HG03469 (cell line): ENCODE measurements at regions not wholly inside any gene's neighbourhood (a gene's known extent, or its start where the extent isn't known, plus 50 kb on each side); places are given as distances from the start of the nearest gene placed in this dataset.
"Not testable (repeated sequence)": the region's sequence is repeated elsewhere in the genome, so short reads cannot be mapped to it uniquely, and the experiment has no call there.

Source experiments
- ATAC-seq: cut with Tn5 transposase; IDR thresholded peaks from one replicate; pipeline ENCODE4 v1.9.1; 2021; ENCODE audit warnings: mild to moderate bottlenecking, moderate library complexity, moderate number of reproducible peaks; ENCODE audit not compliant: unreplicated experiment

DNA sequence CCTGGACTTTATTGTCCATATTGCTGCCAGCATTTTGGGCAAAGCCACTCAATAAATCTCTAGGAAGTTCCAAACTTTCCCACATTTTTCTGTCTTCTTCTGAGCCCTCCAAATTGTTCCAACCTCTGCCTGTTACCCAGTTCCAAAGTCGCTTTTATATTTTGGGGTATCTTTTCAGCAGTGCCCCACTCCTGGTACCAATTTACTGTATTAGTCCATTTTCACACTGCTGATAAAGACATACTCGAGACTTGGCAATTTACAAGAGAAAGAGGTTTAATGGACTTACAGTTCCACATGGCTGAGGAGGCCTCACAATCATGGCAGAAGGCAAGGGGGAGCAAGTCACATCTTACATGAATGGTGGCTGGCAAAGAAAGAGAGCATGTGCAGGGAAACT lies 53.4 kb downstream of the AHSP start:
- ATAC-seq, result not testable (repeated sequence)

DNA sequence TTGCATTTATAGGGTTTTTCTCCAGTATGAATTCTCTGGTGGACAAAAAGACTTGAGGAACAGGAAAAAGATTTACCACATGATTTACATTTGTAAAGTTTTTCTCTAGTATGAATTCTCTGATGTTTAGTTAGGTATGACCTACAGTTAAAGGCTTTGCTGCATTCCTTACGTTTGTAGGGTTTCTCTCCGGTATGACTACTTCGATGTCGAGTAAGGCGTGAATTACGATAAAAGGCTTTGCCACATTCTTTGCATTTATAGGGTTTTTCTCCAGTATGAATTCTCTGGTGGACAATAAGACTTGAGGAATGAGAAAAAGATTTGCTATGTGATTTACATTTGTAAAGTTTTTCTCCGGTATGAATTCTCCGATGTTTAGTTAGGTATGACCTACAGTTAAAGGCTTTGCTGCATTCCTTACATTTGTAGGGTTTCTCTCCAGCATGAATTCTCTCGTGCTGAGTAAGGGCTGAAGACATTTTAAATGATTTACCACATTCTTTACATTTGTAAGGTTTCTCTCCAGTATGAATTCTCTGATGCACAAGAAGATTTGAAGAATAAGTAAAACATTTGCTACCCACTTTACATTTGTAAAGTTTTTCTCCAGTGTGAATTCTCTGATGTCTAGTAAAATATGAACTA lies 74.2 kb downstream of the AHSP start:
- ATAC-seq, result not testable (repeated sequence)

GRCh38 chr16:31618130-31618529 lies 90.4 kb downstream of the AHSP start:
- no peak for ATAC-seq

DNA sequence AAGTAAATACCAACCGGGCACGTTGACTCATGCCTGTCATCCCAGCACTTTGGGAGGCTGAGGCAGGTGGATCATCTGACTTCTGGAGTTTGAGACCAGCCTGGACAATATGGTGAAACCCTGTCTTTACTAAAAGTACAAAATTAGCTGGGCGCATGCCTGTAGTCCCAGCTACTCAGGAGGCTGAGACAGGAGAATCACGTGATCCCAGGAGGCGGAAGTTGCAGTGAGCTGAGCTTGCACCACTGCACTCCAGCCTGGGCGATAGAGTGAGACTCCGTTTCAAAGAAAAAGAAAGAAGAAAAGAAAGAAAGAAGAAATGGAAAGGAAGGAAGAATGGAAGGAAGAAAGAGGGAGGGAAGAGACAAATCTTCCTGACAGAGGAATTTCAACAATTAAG lies 108.7 kb downstream of the AHSP start:
- no peak for ATAC-seq

DNA sequence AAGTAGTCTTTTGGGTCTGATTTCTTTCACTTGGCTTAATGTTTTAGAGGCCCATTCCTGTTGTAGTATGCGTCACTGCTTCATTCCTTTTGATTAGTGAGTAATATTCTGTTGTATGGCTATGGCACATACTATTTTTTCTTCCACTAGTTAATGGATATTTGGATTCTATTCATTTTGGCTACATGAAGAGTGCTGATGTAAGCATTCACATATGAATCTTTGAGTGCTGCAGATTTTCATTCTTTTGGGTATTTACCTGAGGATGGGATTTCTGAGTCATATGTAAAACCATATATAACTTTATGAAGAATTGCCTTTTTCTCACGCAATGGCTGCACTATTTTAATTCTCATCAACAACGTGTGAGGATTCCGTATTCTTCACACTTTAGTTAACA lies 113.6 kb downstream of the AHSP start:
- no peak for ATAC-seq

GRCh38 chr16:31655674-31656073 lies 128.0 kb downstream of the AHSP start:
- not testable (repeated sequence) for ATAC-seq

DNA sequence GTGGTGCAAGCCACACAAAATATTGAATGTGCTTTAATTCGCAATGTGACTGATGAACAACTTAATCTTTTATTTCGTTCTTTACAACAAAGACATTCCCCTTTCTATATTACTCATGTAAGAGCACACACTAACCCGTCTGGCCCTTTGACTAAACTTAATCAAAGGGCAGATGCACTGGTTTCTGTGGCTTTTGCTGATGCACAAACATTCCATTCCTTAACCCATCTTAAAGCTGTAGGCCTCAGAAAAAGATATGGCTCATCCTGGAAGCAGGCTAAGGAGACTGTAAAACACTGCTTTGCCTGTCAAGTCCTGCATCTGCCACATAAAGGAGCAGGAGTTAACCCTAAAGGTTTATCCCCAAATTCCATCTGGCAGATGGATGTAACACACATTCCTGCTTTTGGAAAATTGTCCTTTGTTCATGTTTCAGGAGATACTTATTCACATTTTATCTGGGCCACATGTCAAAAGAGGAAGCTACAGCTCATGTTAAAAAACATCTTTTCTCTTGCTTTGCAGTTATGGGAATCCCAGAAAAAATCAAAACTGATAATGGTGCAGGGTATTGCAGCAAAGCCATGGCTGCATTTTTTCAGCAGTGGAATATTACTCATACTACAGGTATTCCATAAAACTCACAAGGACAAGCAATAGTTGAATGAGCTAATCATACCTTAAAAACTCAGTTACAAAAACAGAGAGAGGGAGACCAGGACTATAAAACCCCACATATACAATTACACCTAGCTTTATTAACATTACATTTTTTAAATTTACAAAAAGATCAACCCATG lies 137.2 kb downstream of the AHSP start:
- no peak for ATAC-seq

DNA sequence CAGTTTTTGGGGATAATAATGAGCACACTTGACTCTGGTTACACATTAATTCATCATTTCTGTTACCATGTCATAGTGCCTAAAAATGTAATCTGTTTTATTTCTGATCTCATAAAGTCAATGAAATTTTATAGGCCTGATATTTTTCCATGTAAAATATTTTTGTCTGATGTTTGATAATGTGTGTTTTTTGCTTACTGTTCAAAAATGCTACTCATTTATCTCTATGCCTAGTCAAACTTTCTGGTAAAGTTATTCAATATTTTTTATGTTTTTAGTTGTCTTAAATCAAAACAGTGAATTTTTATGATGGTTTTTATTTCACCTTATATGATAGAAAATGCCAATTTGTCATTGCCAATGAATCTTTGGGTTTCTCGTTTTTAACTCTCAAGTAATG lies 147.0 kb downstream of the AHSP start:
- no peak for ATAC-seq

- ATAC-seq, result no peak
These were observed 149.0 kb downstream of the AHSP start for GRCh38 chr16:31676731-31677130.

GRCh38 chr16:31678649-31679325 lies 151.1 kb downstream of the AHSP start:
- ATAC-seq, result no peak

GRCh38 chr16:31689331-31689730 lies 161.6 kb downstream of the AHSP start:
- not testable (repeated sequence) for ATAC-seq

GRCh38 chr16:31692338-31692737 lies 164.6 kb downstream of the AHSP start:
- not testable (repeated sequence) for ATAC-seq

- ATAC-seq, result no peak
These were observed 166.0 kb downstream of the AHSP start for GRCh38 chr16:31693733-31694132.

GRCh38 chr16:31694461-31694860 lies 166.8 kb downstream of the AHSP start:
- ATAC-seq, result no peak

- ATAC-seq, result peak; percentile 69
These were observed 168.0 kb downstream of the AHSP start for GRCh38 chr16:31695667-31696066.

DNA sequence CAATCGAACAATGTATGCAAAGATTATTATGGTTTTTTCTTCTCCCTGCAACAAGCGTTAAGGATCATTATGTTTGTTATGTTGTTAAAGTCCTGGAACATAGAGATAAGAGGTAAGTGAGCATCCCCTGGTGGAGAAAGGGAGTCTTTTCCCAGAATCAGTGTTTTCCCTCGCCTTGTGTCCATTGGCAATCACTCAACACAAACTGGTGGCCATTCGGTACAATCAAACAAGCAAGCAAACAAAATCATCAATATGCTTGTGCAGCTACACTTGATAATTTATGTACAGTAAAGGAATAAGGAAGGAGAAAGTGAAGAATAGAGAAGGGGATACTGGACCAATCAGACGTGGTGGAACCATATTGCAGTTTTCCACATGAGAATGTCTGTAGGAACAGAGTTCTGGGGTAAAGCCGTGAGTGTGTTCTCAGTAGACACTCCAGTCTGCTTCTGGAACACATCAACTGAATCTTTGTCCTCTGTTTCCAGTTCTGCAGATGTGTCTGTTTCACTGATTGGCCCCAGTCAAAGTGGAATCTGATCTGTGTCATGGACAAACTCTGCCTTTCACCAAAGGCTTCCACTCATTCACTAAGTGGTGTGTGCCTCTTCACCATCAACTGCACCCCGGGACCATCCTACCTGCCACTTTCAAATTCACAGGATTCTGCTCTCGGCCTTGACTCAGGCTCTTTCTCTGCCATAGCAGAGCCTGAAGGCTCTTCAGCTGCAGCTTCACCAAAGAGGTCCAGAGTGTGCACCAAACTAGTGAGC lies 169.5 kb downstream of the AHSP start:
- ATAC-seq, result no peak

- no peak for ATAC-seq
These were observed 170.0 kb downstream of the AHSP start for GRCh38 chr16:31697744-31698125.

GRCh38 chr16:31698901-31699300 lies 171.2 kb downstream of the AHSP start:
- no peak for ATAC-seq

DNA sequence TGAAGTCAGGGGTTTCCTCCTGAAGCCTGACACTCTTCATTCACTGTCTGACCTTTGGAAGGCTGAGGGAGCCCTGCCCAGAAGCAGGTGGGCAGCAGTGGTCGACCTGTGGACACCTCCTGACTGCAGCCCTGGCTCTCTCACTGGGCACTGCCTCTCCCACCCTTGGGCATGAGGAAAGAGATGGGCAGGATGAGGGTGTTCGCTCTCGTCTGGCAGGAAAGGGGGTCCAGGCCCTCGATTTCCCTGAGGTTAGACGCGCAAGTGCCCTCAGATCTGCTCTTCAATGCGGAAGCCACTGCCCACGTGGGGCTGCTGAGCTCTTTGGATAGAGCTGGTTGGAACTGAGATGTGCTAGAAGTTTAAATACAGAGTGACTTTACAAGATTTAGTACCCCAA lies 171.9 kb downstream of the AHSP start:
- no peak for ATAC-seq

DNA sequence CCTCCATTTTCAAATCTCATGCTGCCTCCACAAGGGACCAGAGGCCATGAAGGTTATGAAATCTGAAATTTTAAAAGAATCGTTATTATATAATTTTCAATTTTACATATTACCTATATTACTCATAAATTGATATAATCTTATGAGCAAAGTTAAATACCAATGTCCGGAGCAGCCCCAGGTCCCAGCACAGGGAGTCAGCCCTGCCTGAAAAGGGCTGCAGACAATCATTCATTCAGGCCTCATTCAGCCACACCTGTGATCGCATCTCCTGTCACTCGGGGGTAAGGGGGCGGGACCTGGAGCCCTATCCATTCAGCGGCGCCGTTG lies 172.5 kb downstream of the AHSP start:
- ATAC-seq, result no peak
